ENCODE measurements at regions not wholly inside any gene's neighbourhood (a gene's known extent, or its start where the extent isn't known, plus 50 kb on each side); places are given as distances from the start of the nearest gene placed in this dataset.
A peak's percentile ranks its signal among the peaks of the same experiment; 100 is the strongest.

DNA sequence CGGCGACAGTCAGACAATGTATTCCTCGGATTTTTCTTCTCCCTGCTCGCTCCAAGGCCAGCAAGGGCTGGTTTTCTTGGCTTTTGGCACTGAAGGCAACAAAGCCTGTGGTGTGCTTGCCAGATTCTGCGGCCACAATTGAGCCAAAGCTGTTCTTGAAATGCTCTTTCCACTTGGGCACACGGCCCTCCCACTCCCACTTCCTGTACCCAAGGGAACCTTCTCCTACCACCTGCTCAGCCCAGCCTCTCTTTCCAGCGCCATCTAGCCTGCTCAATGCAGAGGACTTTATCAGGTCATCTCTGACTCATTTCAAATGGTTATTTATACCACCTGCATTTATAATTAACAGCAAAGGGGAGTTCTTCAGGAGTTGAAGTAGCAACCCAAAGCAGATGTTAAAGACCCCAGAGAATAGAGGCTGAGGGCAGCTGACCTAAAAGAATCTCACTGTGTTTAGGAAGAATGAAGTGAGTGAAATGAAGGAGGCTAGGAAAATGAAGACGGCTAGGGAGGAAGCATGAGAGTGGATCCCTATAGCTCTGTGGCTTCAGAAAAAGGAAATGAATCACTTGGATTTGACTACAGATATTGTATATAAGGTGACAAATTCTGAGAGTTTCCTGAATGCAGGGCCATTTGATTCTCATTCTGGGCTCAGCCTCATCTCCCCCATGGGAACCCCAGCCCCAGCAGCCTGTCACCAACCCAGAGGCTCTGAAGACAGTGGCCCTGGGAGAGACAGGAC lies 439.0 kb downstream of the ENC1 start:
- no peak for DNase-seq (ENCODE audit: low spot score)
- Mint-ChIP-seq H3K27me3 (ENCODE audit: unreplicated experiment) (no peaks in the 10 kb centered on the region), H3K27ac (ENCODE audit: unreplicated experiment) (peak overlapping the region; percentile 27)

DNA sequence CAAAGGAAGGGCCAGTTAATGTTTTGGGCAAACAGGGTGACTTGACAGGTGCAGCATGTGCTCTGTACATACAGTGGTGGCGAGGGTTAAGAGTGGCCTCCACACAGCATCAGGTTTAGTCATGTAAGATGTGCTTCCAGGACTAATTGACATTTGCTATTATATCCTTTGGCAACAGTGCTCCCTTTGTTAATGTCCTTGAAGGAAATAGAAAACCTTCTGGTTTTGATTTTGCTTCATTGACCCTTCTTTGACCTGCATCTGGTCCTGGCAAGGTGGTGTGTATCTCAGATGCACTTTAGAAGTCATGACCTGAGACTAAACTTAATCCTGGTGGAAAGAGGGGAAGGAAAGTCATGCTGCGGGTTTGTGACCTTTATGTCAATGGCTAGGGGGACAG lies 440.0 kb downstream of the ENC1 start:
- Mint-ChIP-seq H3K4me1 (ENCODE audit: unreplicated experiment) (peaks cover 3% of the 10 kb centered on the region), H3K27me3 (ENCODE audit: unreplicated experiment) (no peaks in the 10 kb centered on the region), H3K27ac (ENCODE audit: unreplicated experiment) (no peak overlapping the region), H3K9me3 (ENCODE audit: unreplicated experiment) (no peaks in the 10 kb centered on the region), H3K4me3 (ENCODE audit: unreplicated experiment) (no peak overlapping the region), H3K36me3 (ENCODE audit: low read depth, unreplicated experiment) (peaks cover 3% of the 10 kb centered on the region)
- TF ChIP-seq, protein P1, sequence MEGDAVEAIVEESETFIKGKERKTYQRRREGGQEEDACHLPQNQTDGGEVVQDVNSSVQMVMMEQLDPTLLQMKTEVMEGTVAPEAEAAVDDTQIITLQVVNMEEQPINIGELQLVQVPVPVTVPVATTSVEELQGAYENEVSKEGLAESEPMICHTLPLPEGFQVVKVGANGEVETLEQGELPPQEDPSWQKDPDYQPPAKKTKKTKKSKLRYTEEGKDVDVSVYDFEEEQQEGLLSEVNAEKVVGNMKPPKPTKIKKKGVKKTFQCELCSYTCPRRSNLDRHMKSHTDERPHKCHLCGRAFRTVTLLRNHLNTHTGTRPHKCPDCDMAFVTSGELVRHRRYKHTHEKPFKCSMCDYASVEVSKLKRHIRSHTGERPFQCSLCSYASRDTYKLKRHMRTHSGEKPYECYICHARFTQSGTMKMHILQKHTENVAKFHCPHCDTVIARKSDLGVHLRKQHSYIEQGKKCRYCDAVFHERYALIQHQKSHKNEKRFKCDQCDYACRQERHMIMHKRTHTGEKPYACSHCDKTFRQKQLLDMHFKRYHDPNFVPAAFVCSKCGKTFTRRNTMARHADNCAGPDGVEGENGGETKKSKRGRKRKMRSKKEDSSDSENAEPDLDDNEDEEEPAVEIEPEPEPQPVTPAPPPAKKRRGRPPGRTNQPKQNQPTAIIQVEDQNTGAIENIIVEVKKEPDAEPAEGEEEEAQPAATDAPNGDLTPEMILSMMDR (IDR thresholded peaks at IDR 0.05; ENCODE audit: unreplicated experiment), result no peak
- no peak for DNase-seq (ENCODE audit: low spot score)

More for the DNA sequence above, 439.0 kb downstream of the ENC1 start:
- Mint-ChIP-seq H3K4me1 (ENCODE audit: unreplicated experiment) (peaks cover 3% of the 10 kb centered on the region), H3K4me3 (ENCODE audit: unreplicated experiment) (no peak overlapping the region), H3K36me3 (ENCODE audit: low read depth, unreplicated experiment) (peaks cover 3% of the 10 kb centered on the region), H3K9me3 (ENCODE audit: unreplicated experiment) (no peaks in the 10 kb centered on the region)
- TF ChIP-seq, protein P1 (IDR thresholded peaks at IDR 0.05; ENCODE audit: unreplicated experiment), result no peak

DNA sequence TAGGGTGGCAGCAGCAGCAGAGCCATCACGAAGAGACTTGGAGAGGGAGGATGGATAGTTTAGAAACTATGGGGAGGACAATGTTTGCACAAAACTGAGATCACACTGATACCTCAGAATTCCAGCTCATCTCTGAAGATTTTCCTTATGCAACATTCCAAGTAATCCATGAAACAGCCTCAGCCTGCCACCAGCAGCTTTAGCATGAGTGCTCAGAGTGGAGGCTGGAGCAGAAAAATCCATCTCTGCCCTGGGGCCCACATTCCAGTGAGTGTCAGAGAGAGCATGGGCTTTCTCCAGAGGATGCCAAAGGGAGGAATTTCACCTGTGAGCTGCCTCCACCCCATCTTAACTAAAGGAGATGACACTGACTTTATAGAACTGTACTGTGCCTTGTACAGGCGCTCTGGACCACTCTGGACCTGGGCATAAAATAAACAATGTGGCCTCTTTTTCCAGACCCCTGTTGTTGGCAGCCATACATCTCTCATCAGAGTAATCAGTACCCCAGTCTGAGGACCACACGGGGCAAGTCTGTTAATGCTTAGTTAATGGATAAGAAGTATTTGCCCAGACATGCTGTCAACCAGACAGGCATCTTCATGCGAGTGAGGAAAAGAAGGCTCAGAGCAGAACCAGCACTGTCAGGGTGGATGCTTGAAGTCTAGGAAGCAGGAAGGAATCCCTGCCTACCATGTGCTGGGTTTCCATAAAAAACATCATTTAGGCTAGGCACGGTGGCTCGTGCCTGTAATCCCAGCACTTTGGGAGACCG lies 440.9 kb downstream of the ENC1 start:
- Mint-ChIP-seq H3K9me3 (ENCODE audit: unreplicated experiment) (no peaks in the 10 kb centered on the region), H3K4me3 (ENCODE audit: unreplicated experiment) (no peak overlapping the region), H3K27ac (ENCODE audit: unreplicated experiment) (no peak overlapping the region), H3K27me3 (ENCODE audit: unreplicated experiment) (no peaks in the 10 kb centered on the region), H3K4me1 (ENCODE audit: unreplicated experiment) (peaks cover 3% of the 10 kb centered on the region), H3K36me3 (ENCODE audit: low read depth, unreplicated experiment) (peaks cover 3% of the 10 kb centered on the region)
- DNase-seq (ENCODE audit: low spot score), result no peak
- TF ChIP-seq, protein P1 (IDR thresholded peaks at IDR 0.05; ENCODE audit: unreplicated experiment), result no peak

DNA sequence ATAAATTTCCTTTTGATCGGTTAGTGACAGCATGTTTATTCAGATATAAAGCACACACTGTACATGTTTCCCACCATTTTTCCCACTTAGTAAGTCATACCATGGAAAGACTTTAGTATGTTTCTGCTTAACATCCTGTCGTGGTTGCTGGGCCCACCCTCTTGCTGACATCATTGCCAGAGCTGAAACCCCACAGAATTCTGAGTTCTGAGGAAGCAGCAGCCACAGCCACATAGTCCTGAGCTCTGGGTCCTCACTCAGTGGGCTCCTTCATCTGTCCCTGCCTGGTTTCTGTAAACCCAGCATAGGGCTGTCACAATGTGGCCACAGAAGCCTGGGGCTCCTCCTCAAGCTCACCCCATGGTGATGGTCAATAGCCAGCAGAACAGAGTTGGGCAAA lies 441.5 kb downstream of the ENC1 start:
- Mint-ChIP-seq H3K27ac (ENCODE audit: unreplicated experiment) (no peak overlapping the region), H3K36me3 (ENCODE audit: low read depth, unreplicated experiment) (peaks cover 3% of the 10 kb centered on the region)
- TF ChIP-seq, protein P1 (IDR thresholded peaks at IDR 0.05; ENCODE audit: unreplicated experiment), result no peak

DNA sequence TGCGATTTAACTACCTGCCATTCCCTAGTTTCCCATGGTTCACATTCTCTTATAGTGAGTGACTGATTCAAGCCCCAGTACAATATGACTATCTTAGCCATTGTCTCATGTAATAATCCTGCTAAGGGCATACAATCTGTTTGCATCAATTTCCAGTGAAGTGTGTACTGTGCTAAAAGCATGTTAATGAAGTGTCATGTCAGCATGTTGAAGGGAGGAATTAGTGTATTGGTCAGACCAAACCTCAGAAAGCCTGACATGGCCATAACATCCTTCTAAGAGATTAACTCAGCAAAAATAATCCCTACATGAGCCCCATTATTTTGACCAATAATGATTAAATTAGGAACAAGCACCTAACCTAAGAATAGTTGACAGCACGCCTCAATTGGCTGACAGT lies 442.4 kb downstream of the ENC1 start:
- no peaks in the 10 kb centered on the region for H3K9me3 Mint-ChIP-seq (ENCODE audit: unreplicated experiment)
- H3K27me3 Mint-ChIP-seq (ENCODE audit: unreplicated experiment), result no peaks in the 10 kb centered on the region
- H3K27ac Mint-ChIP-seq (ENCODE audit: unreplicated experiment), result no peak overlapping the region
- H3K4me3 Mint-ChIP-seq (ENCODE audit: unreplicated experiment), result no peak overlapping the region
- peaks cover 3% of the 10 kb centered on the region for H3K36me3 Mint-ChIP-seq (ENCODE audit: low read depth, unreplicated experiment)
- DNase-seq (ENCODE audit: low spot score), result no peak
- H3K4me1 Mint-ChIP-seq (ENCODE audit: unreplicated experiment), result peaks cover 3% of the 10 kb centered on the region
- TF ChIP-seq, protein P1 (IDR thresholded peaks at IDR 0.05; ENCODE audit: unreplicated experiment), result no peak

More for the DNA sequence above, 441.5 kb downstream of the ENC1 start:
- H3K27me3 Mint-ChIP-seq (ENCODE audit: unreplicated experiment), result no peaks in the 10 kb centered on the region
- H3K4me1 Mint-ChIP-seq (ENCODE audit: unreplicated experiment), result peaks cover 3% of the 10 kb centered on the region
- no peak for DNase-seq (ENCODE audit: low spot score)
- no peak overlapping the region for H3K4me3 Mint-ChIP-seq (ENCODE audit: unreplicated experiment)
- no peaks in the 10 kb centered on the region for H3K9me3 Mint-ChIP-seq (ENCODE audit: unreplicated experiment)

Measured in endothelial cell (in vitro differentiated cells).